Transverse colon (tissue), 3 donors: ENCODE measurements at regions not wholly inside any gene's neighbourhood (a gene's known extent, or its start where the extent isn't known, plus 50 kb on each side); places are given as distances from the start of the nearest gene placed in this dataset.

Experiments
- EP300 ChIP-seq: sonication (generic); formaldehyde crosslinking; IDR thresholded peaks from one replicate; pipeline ENCODE4 v1.6.1; 2017; ENCODE audit warnings: antibody characterized with exemption, low read depth
- POLR2A ChIP-seq: fragments of 450-650 bp; IDR thresholded peaks from one replicate; pipeline ENCODE4 v1.6.1; 2016; ENCODE audit warnings: antibody characterized with exemption, mild to moderate bottlenecking, moderate library complexity
- POLR2AphosphoS5 ChIP-seq, 3 donors: sonication (generic); formaldehyde crosslinking; IDR thresholded peaks; one replicate each; pipeline ENCODE4 v1.6.1; 2016; ENCODE audit warnings: antibody characterized with exemption in 3 of 3

DNA sequence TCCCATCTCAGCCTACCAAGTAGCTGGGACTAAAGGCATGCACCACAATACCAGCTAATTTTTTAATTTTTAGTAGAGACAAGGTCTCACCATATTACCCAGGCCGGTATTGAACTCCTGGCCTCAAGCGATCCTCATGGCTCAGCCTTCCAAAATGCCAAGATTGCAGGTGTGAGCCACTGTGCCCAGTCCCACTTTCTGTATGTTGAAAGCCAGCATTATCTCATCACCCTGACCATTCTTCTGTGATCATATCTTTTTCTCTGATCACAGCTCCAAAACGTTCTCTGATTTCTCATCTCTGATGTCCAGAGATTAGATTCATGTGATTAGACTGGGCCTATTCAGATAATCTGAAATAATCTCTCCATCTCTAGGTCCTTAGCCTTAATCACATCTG is 337.7 kb downstream of the TPBG start:
- TF ChIP-seq POLR2A (no peak), POLR2AphosphoS5 (IDR thresholded peaks at IDR 0.05) (no peak), EP300 (no peak)
